ENCODE measurements at regions not wholly inside any gene's neighbourhood (a gene's known extent, or its start where the extent isn't known, plus 50 kb on each side); places are given as distances from the start of the nearest gene placed in this dataset.

- FAIRE-seq: no peak
Observed at GRCh38 chr2:20914087-20914486, 91.2 kb upstream of the LDAH start.

DNA sequence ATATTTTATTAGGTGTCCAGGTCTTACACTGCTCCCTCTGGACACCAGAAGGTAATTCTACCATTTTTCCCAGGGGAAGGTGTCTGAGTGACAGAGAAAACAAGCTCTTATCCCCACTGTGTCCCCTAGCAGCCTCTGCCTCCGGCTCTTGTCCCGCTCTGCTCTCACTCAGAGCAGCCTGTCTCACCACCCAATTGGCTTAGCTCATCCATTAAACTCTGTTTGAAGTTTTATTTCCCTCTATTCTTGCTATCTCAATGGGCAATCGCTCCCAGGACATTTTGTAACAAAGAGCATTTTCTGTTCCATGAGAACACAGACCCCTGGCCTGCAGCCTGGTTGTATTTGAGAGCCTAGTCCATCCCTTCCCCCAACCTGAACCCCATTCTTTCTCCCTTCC, 90.6 kb upstream of the LDAH start:
- Mint-ChIP-seq H3K4me3 (ENCODE audit: unreplicated experiment) (no peak overlapping the region), H3K9me3 (ENCODE audit: unreplicated experiment) (peaks cover 8% of the 10 kb centered on the region), H3K4me1 (ENCODE audit: low read depth, unreplicated experiment) (no peaks in the 10 kb centered on the region), H3K27me3 (ENCODE audit: low read depth, unreplicated experiment) (peaks cover 51% of the 10 kb centered on the region), H3K27ac (ENCODE audit: unreplicated experiment) (no peak overlapping the region), H3K36me3 (ENCODE audit: low read depth, unreplicated experiment) (no peaks in the 10 kb centered on the region)
- H3K27me3 ChIP-seq (ENCODE audit: insufficient read depth, low read length): no peaks in the 10 kb centered on the region
- FAIRE-seq (no peak), DNase-seq (ENCODE audit: low read depth) (no peak)
- no peak overlapping the region for H3K27ac ChIP-seq (ENCODE audit: low read depth, low read length)
- H3K4me3 ChIP-seq (ENCODE audit: insufficient read depth, low read depth, low read length): no peak overlapping the region
- no peak overlapping the region for H2AFZ ChIP-seq (ENCODE audit: low read depth, low read length)
- H3K9me3 ChIP-seq (ENCODE audit: insufficient read depth, low read depth, low read length): no peaks in the 10 kb centered on the region
- TF ChIP-seq EZH2 (IDR thresholded peaks at IDR 0.05; ENCODE audit: insufficient read depth, low read length): no peak
- TF ChIP-seq, protein P1, sequence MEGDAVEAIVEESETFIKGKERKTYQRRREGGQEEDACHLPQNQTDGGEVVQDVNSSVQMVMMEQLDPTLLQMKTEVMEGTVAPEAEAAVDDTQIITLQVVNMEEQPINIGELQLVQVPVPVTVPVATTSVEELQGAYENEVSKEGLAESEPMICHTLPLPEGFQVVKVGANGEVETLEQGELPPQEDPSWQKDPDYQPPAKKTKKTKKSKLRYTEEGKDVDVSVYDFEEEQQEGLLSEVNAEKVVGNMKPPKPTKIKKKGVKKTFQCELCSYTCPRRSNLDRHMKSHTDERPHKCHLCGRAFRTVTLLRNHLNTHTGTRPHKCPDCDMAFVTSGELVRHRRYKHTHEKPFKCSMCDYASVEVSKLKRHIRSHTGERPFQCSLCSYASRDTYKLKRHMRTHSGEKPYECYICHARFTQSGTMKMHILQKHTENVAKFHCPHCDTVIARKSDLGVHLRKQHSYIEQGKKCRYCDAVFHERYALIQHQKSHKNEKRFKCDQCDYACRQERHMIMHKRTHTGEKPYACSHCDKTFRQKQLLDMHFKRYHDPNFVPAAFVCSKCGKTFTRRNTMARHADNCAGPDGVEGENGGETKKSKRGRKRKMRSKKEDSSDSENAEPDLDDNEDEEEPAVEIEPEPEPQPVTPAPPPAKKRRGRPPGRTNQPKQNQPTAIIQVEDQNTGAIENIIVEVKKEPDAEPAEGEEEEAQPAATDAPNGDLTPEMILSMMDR (IDR thresholded peaks at IDR 0.05; ENCODE audit: insufficient read depth, low read depth, low read length): no peak
- H3K4me1 ChIP-seq (ENCODE audit: insufficient read depth, low read length): peaks cover 4% of the 10 kb centered on the region
- H3K36me3 ChIP-seq (ENCODE audit: insufficient read depth, low read length): no peaks in the 10 kb centered on the region
- H3K79me2 ChIP-seq (ENCODE audit: insufficient read depth, low read length): no peaks in the 10 kb centered on the region
- H3K4me2 ChIP-seq (ENCODE audit: low read length): no peak overlapping the region
- H3K9ac ChIP-seq (ENCODE audit: low read length): no peak overlapping the region
- H4K20me1 ChIP-seq (ENCODE audit: insufficient read depth, low read length): no peaks in the 10 kb centered on the region

More at GRCh38 chr2:20914087-20914486, 91.2 kb upstream of the LDAH start:
- H3K9me3 ChIP-seq (ENCODE audit: insufficient read depth, low read depth, low read length): no peaks in the 10 kb centered on the region
- no peaks in the 10 kb centered on the region for H3K36me3 Mint-ChIP-seq (ENCODE audit: low read depth, unreplicated experiment)
- no peak for DNase-seq (ENCODE audit: low read depth)
- H3K27ac Mint-ChIP-seq (ENCODE audit: unreplicated experiment): no peak overlapping the region
- H2AFZ ChIP-seq (ENCODE audit: low read depth, low read length): no peak overlapping the region
- peaks cover 8% of the 10 kb centered on the region for H3K9me3 Mint-ChIP-seq (ENCODE audit: unreplicated experiment)
- peaks cover 4% of the 10 kb centered on the region for H3K4me1 ChIP-seq (ENCODE audit: insufficient read depth, low read length)
- H3K4me1 Mint-ChIP-seq (ENCODE audit: low read depth, unreplicated experiment): no peaks in the 10 kb centered on the region
- H3K36me3 ChIP-seq (ENCODE audit: insufficient read depth, low read length): no peaks in the 10 kb centered on the region
- no peak overlapping the region for H3K4me3 Mint-ChIP-seq (ENCODE audit: unreplicated experiment)
- H3K4me3 ChIP-seq (ENCODE audit: insufficient read depth, low read depth, low read length): no peak overlapping the region
- no peaks in the 10 kb centered on the region for H3K27me3 ChIP-seq (ENCODE audit: insufficient read depth, low read length)
- no peaks in the 10 kb centered on the region for H3K79me2 ChIP-seq (ENCODE audit: insufficient read depth, low read length)
- peaks cover 53% of the 10 kb centered on the region for H3K27me3 Mint-ChIP-seq (ENCODE audit: low read depth, unreplicated experiment)
- no peak overlapping the region for H3K27ac ChIP-seq (ENCODE audit: low read depth, low read length)
- H3K4me2 ChIP-seq (ENCODE audit: low read length): no peak overlapping the region
- no peaks in the 10 kb centered on the region for H4K20me1 ChIP-seq (ENCODE audit: insufficient read depth, low read length)
- no peak for TF ChIP-seq EZH2 (IDR thresholded peaks at IDR 0.05; ENCODE audit: insufficient read depth, low read length)
- TF ChIP-seq, protein P1 (IDR thresholded peaks at IDR 0.05; ENCODE audit: insufficient read depth, low read depth, low read length): no peak
- H3K9ac ChIP-seq (ENCODE audit: low read length): no peak overlapping the region

GRCh38 chr2:20900052-20900636, 77.2 kb upstream of the LDAH start:
- Mint-ChIP-seq H3K27me3 (ENCODE audit: low read depth, unreplicated experiment) (peaks cover 41% of the 10 kb centered on the region), H3K9me3 (ENCODE audit: unreplicated experiment) (no peaks in the 10 kb centered on the region), H3K27ac (ENCODE audit: unreplicated experiment) (no peak overlapping the region), H3K4me3 (ENCODE audit: unreplicated experiment) (no peak overlapping the region), H3K4me1 (ENCODE audit: low read depth, unreplicated experiment) (no peaks in the 10 kb centered on the region), H3K36me3 (ENCODE audit: low read depth, unreplicated experiment) (no peaks in the 10 kb centered on the region)
- DNase-seq (ENCODE audit: low read depth): no peak
- H3K36me3 ChIP-seq (ENCODE audit: insufficient read depth, low read length): no peaks in the 10 kb centered on the region
- H3K4me1 ChIP-seq (ENCODE audit: insufficient read depth, low read length): no peaks in the 10 kb centered on the region
- H3K4me2 ChIP-seq (ENCODE audit: low read length): no peak overlapping the region
- FAIRE-seq: no peak
- H3K4me3 ChIP-seq (ENCODE audit: insufficient read depth, low read depth, low read length): no peak overlapping the region
- TF ChIP-seq, protein P1 (IDR thresholded peaks at IDR 0.05; ENCODE audit: insufficient read depth, low read depth, low read length): no peak
- no peak overlapping the region for H3K9ac ChIP-seq (ENCODE audit: low read length)
- no peak overlapping the region for H3K27ac ChIP-seq (ENCODE audit: low read depth, low read length)
- H2AFZ ChIP-seq (ENCODE audit: low read depth, low read length): no peak overlapping the region
- H3K27me3 ChIP-seq (ENCODE audit: insufficient read depth, low read length): no peaks in the 10 kb centered on the region
- H4K20me1 ChIP-seq (ENCODE audit: insufficient read depth, low read length): no peaks in the 10 kb centered on the region
- no peaks in the 10 kb centered on the region for H3K9me3 ChIP-seq (ENCODE audit: insufficient read depth, low read depth, low read length)
- no peaks in the 10 kb centered on the region for H3K79me2 ChIP-seq (ENCODE audit: insufficient read depth, low read length)

Data from astrocyte (in vitro differentiated cells and primary cell).